ENCODE measurements at regions not wholly inside any gene's neighbourhood (a gene's known extent, or its start where the extent isn't known, plus 50 kb on each side); places are given as distances from the start of the nearest gene placed in this dataset.

- WGBS: 67% methylated on average over 1 of the region's 1 CpG
- Histone ChIP-seq H3K27ac (ENCODE audit: low read length) (no peak overlapping the region), H3K4me3 (ENCODE audit: low read length) (no peak overlapping the region), H3K9me3 (ENCODE audit: control insufficient read depth, low read length) (no peaks in the 10 kb centered on the region), H3K27me3 (ENCODE audit: control insufficient read depth, insufficient read depth) (no peaks in the 10 kb centered on the region), H3K4me1 (ENCODE audit: control insufficient read depth, insufficient read depth, low read length) (no peaks in the 10 kb centered on the region)
- intact Hi-C loops (cut with DNase I): no loop called here
- no peak for DNase-seq
- no peak for ATAC-seq
These were observed 147.9 kb upstream of the CTSO start for GRCh38 chr4:156101571-156101970.

- DNase-seq: no peak
- no peak for ATAC-seq
- H3K9me3 ChIP-seq (ENCODE audit: control insufficient read depth, low read length): no peaks in the 10 kb centered on the region
- no peaks in the 10 kb centered on the region for H3K4me1 ChIP-seq (ENCODE audit: control insufficient read depth, insufficient read depth, low read length)
- intact Hi-C loops (cut with DNase I): no loop called here
- no peak overlapping the region for H3K27ac ChIP-seq (ENCODE audit: low read length)
- no peaks in the 10 kb centered on the region for H3K27me3 ChIP-seq (ENCODE audit: control insufficient read depth, insufficient read depth)
- no peak overlapping the region for H3K4me3 ChIP-seq (ENCODE audit: low read length)
These were observed 147.0 kb upstream of the CTSO start for GRCh38 chr4:156100651-156101050.

DNA sequence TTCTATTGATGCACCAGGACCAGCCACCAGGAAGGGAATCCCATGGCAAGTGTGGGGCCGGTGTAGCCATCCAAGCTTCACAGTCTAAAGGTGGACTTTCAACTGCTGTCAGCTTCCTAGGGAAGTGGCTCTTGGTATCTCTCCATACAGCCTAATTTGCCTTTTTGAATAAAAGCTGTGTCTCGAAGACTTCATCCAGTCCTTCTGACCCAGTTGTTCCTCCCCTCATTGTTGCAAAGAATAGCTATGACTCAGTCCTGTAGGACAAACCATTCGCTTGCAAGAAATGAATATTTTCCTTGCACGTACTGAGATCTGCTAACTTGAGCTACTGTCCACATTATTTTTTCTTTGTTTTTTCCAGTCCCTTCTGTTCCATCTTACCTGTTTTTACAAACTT is 145.1 kb upstream of the CTSO start:
- Histone ChIP-seq H3K27me3 (ENCODE audit: control insufficient read depth, insufficient read depth) (no peaks in the 10 kb centered on the region), H3K4me1 (ENCODE audit: control insufficient read depth, insufficient read depth, low read length) (no peaks in the 10 kb centered on the region), H3K4me3 (ENCODE audit: low read length) (no peak overlapping the region), H3K27ac (ENCODE audit: low read length) (no peak overlapping the region), H3K9me3 (ENCODE audit: control insufficient read depth, low read length) (no peaks in the 10 kb centered on the region)
- ATAC-seq: no peak
- intact Hi-C loops (cut with DNase I): no loop called here
- no peak for DNase-seq
- WGBS: 74% methylated on average over 4 of the region's 4 CpGs

DNA sequence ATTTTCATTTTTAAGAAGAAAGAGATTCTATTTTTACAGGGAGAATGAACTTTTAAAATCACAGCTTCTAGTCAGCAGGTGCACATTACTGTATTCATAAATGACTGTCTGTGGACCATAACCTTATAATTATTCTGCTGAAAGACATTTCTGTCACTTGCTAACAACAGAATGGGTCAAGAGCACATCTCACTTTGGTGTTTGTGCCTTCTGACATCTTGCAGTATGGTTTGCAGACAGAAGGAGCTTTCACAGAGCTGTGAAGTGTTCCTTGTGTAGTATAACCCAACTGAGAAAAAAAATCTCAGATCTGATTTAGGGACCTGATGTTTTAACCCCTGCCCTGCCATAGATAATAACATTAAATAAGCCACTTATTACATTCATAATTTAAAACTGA is 131.4 kb upstream of the CTSO start:
- no peak for ATAC-seq

DNA sequence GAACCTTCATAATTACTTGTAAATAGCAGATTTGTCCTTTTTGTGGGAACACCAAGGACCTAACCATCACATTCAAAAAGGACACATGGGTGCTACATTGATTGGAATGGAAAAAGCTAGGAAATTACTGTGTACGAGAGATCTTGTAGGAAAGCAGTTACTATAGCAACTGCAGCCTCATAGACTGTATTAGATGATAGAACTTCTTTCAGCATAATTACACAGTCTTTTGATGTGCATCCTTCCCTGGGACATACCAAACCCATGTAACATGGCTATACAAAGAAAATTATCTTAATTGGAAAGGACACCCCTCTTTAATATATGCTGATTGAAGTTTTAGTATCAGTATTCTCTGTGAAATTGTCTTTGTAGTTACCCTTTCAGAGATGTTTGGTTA is 130.7 kb upstream of the CTSO start:
- Histone ChIP-seq H3K4me1 (ENCODE audit: control insufficient read depth, insufficient read depth, low read length) (no peaks in the 10 kb centered on the region), H3K4me3 (ENCODE audit: low read length) (no peak overlapping the region), H3K9me3 (ENCODE audit: control insufficient read depth, low read length) (no peaks in the 10 kb centered on the region), H3K27me3 (ENCODE audit: control insufficient read depth, insufficient read depth) (no peaks in the 10 kb centered on the region), H3K27ac (ENCODE audit: low read length) (no peak overlapping the region)
- DNase-seq (no peak), ATAC-seq (no peak)
- intact Hi-C loops (cut with DNase I): no loop called here
- whole genome bisulfite sequencing: 75% methylated on average over 1 of the region's 1 CpG

More for the DNA sequence above, 131.4 kb upstream of the CTSO start:
- Histone ChIP-seq H3K4me1 (ENCODE audit: control insufficient read depth, insufficient read depth, low read length) (no peaks in the 10 kb centered on the region), H3K9me3 (ENCODE audit: control insufficient read depth, low read length) (no peaks in the 10 kb centered on the region), H3K4me3 (ENCODE audit: low read length) (no peak overlapping the region), H3K27me3 (ENCODE audit: control insufficient read depth, insufficient read depth) (no peaks in the 10 kb centered on the region), H3K27ac (ENCODE audit: low read length) (no peak overlapping the region)
- intact Hi-C loops (cut with DNase I): no loop called here
- no peak for DNase-seq

DNA sequence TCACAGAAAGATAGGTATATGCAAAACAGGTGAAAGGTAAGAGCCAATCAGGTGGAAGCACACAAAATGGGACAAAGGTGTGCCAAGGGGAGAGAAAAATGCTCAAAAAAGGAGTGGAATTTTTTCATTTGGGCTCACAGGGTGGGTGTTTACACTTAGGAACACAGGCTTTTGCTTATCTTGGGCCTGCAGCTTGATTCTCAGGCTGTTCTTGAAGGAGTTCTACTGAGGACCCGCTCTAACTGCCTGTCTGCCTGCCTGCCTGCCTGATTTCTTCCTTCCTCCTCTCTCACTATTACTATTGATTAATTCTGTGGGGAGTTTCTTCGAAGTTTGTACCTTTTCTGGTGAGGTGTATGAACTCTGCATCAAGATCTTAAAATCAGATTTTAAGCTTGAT is 120.3 kb upstream of the CTSO start:
- no peaks in the 10 kb centered on the region for H3K4me1 ChIP-seq (ENCODE audit: control insufficient read depth, insufficient read depth, low read length)
- H3K4me3 ChIP-seq (ENCODE audit: low read length): no peak overlapping the region
- no peaks in the 10 kb centered on the region for H3K9me3 ChIP-seq (ENCODE audit: control insufficient read depth, low read length)
- no peaks in the 10 kb centered on the region for H3K27me3 ChIP-seq (ENCODE audit: control insufficient read depth, insufficient read depth)
- no peak overlapping the region for H3K27ac ChIP-seq (ENCODE audit: low read length)
- intact Hi-C loops (cut with DNase I): no loop called here
- WGBS: 70% methylated on average over 2 of the region's 2 CpGs
- DNase-seq (no peak), ATAC-seq (no peak)

- WGBS: 82% methylated on average over 3 of the region's 3 CpGs
- ATAC-seq (no peak), DNase-seq (no peak)
- intact Hi-C loops (cut with DNase I): no loop called here
- Histone ChIP-seq H3K27ac (ENCODE audit: low read length) (no peak overlapping the region), H3K9me3 (ENCODE audit: control insufficient read depth, low read length) (no peaks in the 10 kb centered on the region), H3K4me3 (ENCODE audit: low read length) (no peak overlapping the region), H3K27me3 (ENCODE audit: control insufficient read depth, insufficient read depth) (no peaks in the 10 kb centered on the region), H3K4me1 (ENCODE audit: control insufficient read depth, insufficient read depth, low read length) (no peaks in the 10 kb centered on the region)
These were observed 107.0 kb upstream of the CTSO start for GRCh38 chr4:156060661-156061060.

DNA sequence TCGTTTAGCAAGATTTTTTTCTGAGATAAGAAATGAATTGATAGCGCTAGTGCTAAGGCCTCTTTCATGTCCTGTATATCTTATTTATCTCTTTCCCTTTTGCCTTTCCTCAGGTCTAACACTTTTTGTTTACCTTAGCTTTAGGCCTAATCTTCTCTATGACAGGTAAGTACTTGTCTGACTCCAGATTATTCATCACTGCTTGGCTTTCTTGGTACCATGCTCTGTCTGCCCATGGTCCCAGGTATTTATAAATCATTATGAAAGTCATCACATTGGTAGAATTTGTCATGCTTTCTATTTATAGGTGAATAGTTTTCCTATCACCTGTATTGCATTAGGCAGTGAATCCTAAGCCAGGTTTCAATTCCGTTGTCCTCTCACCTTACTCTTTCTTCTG is 99.5 kb upstream of the CTSO start:
- H3K27ac ChIP-seq (ENCODE audit: low read length): no peak overlapping the region
- H3K4me1 ChIP-seq (ENCODE audit: control insufficient read depth, insufficient read depth, low read length): no peaks in the 10 kb centered on the region
- no peaks in the 10 kb centered on the region for H3K27me3 ChIP-seq (ENCODE audit: control insufficient read depth, insufficient read depth)
- intact Hi-C loops (cut with DNase I): no loop called here
- 63% methylated on average over 3 of the region's 3 CpGs for WGBS
- no peaks in the 10 kb centered on the region for H3K9me3 ChIP-seq (ENCODE audit: control insufficient read depth, low read length)
- no peak overlapping the region for H3K4me3 ChIP-seq (ENCODE audit: low read length)
- DNase-seq (no peak), ATAC-seq (no peak)

DNA sequence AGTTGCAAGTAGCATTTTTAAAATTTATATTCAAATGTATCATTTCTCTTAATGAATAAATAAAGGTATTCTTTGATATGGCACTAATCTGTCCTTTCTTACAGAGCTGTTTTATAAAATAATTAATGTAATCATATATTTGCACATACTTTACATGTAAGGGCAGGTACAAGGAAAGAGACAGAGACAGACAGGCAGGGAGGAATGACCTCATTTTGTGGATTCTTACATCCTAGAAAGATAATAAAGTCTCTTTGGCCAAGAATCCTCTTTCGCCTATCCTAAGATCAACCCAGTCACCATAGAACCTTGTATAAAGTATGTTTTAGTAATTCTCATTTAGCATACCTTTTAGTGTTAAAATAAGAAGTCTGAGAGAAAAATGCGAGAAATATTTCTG is 98.5 kb upstream of the CTSO start:
- ATAC-seq: no peak
- Histone ChIP-seq H3K27ac (ENCODE audit: low read length) (no peak overlapping the region), H3K4me1 (ENCODE audit: control insufficient read depth, insufficient read depth, low read length) (no peaks in the 10 kb centered on the region), H3K9me3 (ENCODE audit: control insufficient read depth, low read length) (no peaks in the 10 kb centered on the region), H3K4me3 (ENCODE audit: low read length) (no peak overlapping the region), H3K27me3 (ENCODE audit: control insufficient read depth, insufficient read depth) (no peaks in the 10 kb centered on the region)
- intact Hi-C loops (cut with DNase I): no loop called here
- WGBS: 84% methylated on average over 2 of the region's 2 CpGs
- DNase-seq: no peak

GRCh38 chr4:156038772-156039171 is 85.1 kb upstream of the CTSO start:
- 82% methylated on average over 4 of the region's 4 CpGs for WGBS
- no peak for ATAC-seq
- Histone ChIP-seq H3K4me1 (ENCODE audit: control insufficient read depth, insufficient read depth, low read length) (no peaks in the 10 kb centered on the region), H3K27ac (ENCODE audit: low read length) (no peak overlapping the region), H3K27me3 (ENCODE audit: control insufficient read depth, insufficient read depth) (no peaks in the 10 kb centered on the region), H3K4me3 (ENCODE audit: low read length) (no peak overlapping the region), H3K9me3 (ENCODE audit: control insufficient read depth, low read length) (no peaks in the 10 kb centered on the region)
- intact Hi-C loops (cut with DNase I): no loop called here
- no peak for DNase-seq

DNA sequence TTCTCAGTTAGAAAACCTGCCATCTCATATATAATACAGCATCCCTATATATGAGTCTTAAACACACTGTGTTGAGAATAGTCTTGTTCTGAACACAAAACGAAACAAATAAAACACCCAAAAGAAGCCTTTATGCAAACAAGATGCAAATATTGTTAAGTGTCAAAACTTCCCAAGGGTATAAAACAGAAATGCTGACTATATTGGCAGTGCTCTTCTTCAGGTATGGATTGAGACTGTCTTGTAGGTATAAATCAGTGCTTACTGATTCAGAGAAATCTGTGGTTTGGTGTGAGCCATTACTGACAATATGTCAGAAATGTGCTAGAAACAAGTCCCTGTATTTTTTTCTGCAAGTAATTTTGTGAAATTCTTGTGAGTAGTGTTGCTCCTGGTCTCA is 82.8 kb upstream of the CTSO start:
- Histone ChIP-seq H3K4me3 (ENCODE audit: low read length) (no peak overlapping the region), H3K27ac (ENCODE audit: low read length) (no peak overlapping the region), H3K4me1 (ENCODE audit: control insufficient read depth, insufficient read depth, low read length) (no peaks in the 10 kb centered on the region), H3K27me3 (ENCODE audit: control insufficient read depth, insufficient read depth) (no peaks in the 10 kb centered on the region), H3K9me3 (ENCODE audit: control insufficient read depth, low read length) (no peaks in the 10 kb centered on the region)
- DNase-seq: no peak
- intact Hi-C loops (cut with DNase I): no loop called here
- ATAC-seq: no peak
- WGBS: 79% methylated on average over 1 of the region's 1 CpG

DNA sequence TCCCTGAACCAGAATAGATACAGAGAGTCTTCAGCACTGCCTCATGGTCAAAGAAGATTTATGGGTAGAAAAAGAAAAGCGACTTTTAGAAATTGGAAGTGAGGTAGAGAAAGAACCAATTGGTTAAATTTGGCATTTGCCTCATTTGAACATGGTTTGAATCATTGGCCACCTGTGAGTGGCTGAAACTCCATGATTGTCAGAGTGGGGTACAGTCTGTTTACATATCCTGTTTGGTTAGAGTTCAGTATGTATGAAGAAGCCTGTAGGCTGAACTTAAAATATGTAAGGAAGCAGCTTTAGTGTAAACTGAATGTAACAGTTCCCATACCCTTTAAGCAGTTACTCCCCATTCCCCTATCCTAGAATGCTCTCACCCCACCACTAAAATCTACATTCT is 76.0 kb upstream of the CTSO start:
- ATAC-seq: no peak
- Histone ChIP-seq H3K4me3 (ENCODE audit: low read length) (no peak overlapping the region), H3K9me3 (ENCODE audit: control insufficient read depth, low read length) (no peaks in the 10 kb centered on the region), H3K27me3 (ENCODE audit: control insufficient read depth, insufficient read depth) (no peaks in the 10 kb centered on the region), H3K4me1 (ENCODE audit: control insufficient read depth, insufficient read depth, low read length) (no peaks in the 10 kb centered on the region), H3K27ac (ENCODE audit: low read length) (no peak overlapping the region)
- intact Hi-C loops (cut with DNase I): no loop called here
- no peak for DNase-seq
- 94% methylated on average over 1 of the region's 1 CpG for WGBS

All from right cardiac atrium (tissue), 5 donors.